A673 (cell line): ENCODE measurements at regions not wholly inside any gene's neighbourhood (a gene's known extent, or its start where the extent isn't known, plus 50 kb on each side); places are given as distances from the start of the nearest gene placed in this dataset.

ENCODE experiments used
- BruUV-seq: library from RNA; stranded (reverse); fragments of 400-500 nt; replicated peaks from 2 replicates; lab custom pipeline; 2021; lab: Mats Ljungman, UMichigan
- CTCF ChIA-PET: fragments of 300-600 bp; sonication (Branson Sonifier 250); formaldehyde crosslinking; loops from one replicate; lab custom pipeline; 2022; ENCODE audit warnings: antibody characterized with exemption; lab: Charles Lee
- POLR2A ChIA-PET: fragments of 300-600 bp; sonication (Branson Sonifier 250); formaldehyde crosslinking; loops from one replicate; lab custom pipeline; 2022; ENCODE audit warnings: antibody characterized with exemption; ENCODE audit not compliant: low non-redundant PET; lab: Charles Lee
- DNase-seq: peaks from one replicate; pipeline ENCODE4 v3.0.0-alpha.2; 2015; ENCODE audit warnings: low spot score
- H3K27ac ChIP-seq: fragments of 200-600 bp; sonication (generic); 2 replicates; pipeline ENCODE4 v1.5.1; 2016; ENCODE audit warnings: mixed run types, low read depth, mild to moderate bottlenecking, mixed read lengths, antibody characterized with exemption, low read length; ENCODE audit not compliant: poor library complexity, severe bottlenecking
- H3K27me3 ChIP-seq: fragments of 200-600 bp; sonication (generic); replicated peaks from 2 replicates; pipeline ENCODE4 v1.6.1; 2017; ENCODE audit warnings: mixed run types, low read depth, mild to moderate bottlenecking, mixed read lengths, antibody characterized with exemption, low read length; ENCODE audit not compliant: insufficient read depth, poor library complexity
- H3K36me3 ChIP-seq: fragments of 200-600 bp; sonication (generic); 2 replicates; pipeline ENCODE4 v1.6.1; 2016; ENCODE audit warnings: mixed run types, mild to moderate bottlenecking, mixed read lengths, antibody characterized with exemption, low read length; ENCODE audit not compliant: insufficient read depth, poor library complexity, severe bottlenecking
- H3K4me1 ChIP-seq: fragments of 200-600 bp; sonication (generic); 2 replicates; pipeline ENCODE4 v1.6.1; 2017; ENCODE audit warnings: mixed run types, mild to moderate bottlenecking, mixed read lengths, antibody characterized with exemption, low read length; ENCODE audit not compliant: insufficient read depth, poor library complexity, severe bottlenecking
- H3K4me3 ChIP-seq: fragments of 200-600 bp; sonication (generic); 2 replicates; pipeline ENCODE4 v1.5.1; 2016; ENCODE audit warnings: low read depth, mixed run types, mild to moderate bottlenecking, mixed read lengths, low read length; ENCODE audit not compliant: poor library complexity, severe bottlenecking
- H3K9me3 ChIP-seq: fragments of 200-600 bp; sonication (generic); 2 replicates; pipeline ENCODE4 v1.6.1; 2016; ENCODE audit warnings: mixed run types, low read depth, mild to moderate bottlenecking, mixed read lengths, antibody characterized with exemption, low read length; ENCODE audit not compliant: poor library complexity, severe bottlenecking
- EZH2 ChIP-seq: fragments of 200-600 bp; sonication (generic); IDR thresholded peaks from 2 replicates; pipeline ENCODE4 v1.6.1; 2017; ENCODE audit warnings: borderline replicate concordance, low read depth, mild to moderate bottlenecking, mixed read lengths, antibody characterized with exemption, low read length; ENCODE audit not compliant: poor library complexity, severe bottlenecking
- intact Hi-C: fragments of 100-400 bp; cut with micrococcal nuclease; formaldehyde crosslinking; loops from one replicate; pipeline ENCODE4 v1.10.0; 2022; ENCODE audit not compliant: unreplicated experiment
- TF ChIP-seq, protein P1 (sequence below): fragments of 300-800, 200-600 bp; sonication (generic); conservative IDR thresholded peaks from 2 replicates; pipeline ENCODE4 v1.5.1; 2017; ENCODE audit warnings: low read depth, mild to moderate bottlenecking, antibody characterized with exemption, low read length, moderate library complexity, mixed read lengths

DNA sequence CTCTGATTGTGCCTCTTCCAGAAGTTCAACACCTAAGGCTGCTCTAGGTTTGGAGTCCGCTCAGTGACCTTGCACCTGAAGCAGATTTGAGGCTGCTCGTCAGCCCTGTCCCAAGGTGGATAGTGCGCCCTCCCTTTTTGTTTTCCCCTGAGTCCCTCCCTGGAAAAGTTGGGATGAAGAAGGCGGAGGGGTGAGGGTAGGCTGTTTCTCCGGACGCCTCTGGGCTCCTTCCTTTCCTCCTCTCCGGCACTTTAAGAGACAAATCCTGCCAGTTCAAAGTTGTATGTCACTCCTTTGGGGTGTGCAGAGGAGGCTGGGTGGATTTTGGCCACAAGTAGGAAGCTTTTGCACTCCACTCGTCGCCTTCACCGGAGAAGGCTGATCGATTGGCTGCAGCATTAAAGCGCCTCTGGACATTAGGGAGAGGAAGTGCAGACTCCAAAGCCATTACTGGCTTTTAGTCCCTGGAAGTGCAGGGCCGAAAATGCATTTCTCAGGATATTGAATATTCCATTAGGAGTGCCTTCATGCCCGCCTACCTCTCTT lies 81.9 kb upstream of the PRKG1 start:
- POLR2A ChIA-PET: no interaction called here
- Histone ChIP-seq H3K27ac (no peak overlapping the region), H3K4me1 (peaks cover 5% of the 10 kb centered on the region), H3K36me3 (no peaks in the 10 kb centered on the region), H3K4me3 (no peak overlapping the region), H3K9me3 (no peaks in the 10 kb centered on the region), H3K27me3 (peaks cover 86% of the 10 kb centered on the region)
- no peak for DNase-seq
- CTCF ChIA-PET: no interaction called here
- intact Hi-C loops: no loop called here
- BruUV-seq: no TSS peak
- TF ChIP-seq EZH2: no peak
- TF ChIP-seq, protein P1, sequence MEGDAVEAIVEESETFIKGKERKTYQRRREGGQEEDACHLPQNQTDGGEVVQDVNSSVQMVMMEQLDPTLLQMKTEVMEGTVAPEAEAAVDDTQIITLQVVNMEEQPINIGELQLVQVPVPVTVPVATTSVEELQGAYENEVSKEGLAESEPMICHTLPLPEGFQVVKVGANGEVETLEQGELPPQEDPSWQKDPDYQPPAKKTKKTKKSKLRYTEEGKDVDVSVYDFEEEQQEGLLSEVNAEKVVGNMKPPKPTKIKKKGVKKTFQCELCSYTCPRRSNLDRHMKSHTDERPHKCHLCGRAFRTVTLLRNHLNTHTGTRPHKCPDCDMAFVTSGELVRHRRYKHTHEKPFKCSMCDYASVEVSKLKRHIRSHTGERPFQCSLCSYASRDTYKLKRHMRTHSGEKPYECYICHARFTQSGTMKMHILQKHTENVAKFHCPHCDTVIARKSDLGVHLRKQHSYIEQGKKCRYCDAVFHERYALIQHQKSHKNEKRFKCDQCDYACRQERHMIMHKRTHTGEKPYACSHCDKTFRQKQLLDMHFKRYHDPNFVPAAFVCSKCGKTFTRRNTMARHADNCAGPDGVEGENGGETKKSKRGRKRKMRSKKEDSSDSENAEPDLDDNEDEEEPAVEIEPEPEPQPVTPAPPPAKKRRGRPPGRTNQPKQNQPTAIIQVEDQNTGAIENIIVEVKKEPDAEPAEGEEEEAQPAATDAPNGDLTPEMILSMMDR: no peak

DNA sequence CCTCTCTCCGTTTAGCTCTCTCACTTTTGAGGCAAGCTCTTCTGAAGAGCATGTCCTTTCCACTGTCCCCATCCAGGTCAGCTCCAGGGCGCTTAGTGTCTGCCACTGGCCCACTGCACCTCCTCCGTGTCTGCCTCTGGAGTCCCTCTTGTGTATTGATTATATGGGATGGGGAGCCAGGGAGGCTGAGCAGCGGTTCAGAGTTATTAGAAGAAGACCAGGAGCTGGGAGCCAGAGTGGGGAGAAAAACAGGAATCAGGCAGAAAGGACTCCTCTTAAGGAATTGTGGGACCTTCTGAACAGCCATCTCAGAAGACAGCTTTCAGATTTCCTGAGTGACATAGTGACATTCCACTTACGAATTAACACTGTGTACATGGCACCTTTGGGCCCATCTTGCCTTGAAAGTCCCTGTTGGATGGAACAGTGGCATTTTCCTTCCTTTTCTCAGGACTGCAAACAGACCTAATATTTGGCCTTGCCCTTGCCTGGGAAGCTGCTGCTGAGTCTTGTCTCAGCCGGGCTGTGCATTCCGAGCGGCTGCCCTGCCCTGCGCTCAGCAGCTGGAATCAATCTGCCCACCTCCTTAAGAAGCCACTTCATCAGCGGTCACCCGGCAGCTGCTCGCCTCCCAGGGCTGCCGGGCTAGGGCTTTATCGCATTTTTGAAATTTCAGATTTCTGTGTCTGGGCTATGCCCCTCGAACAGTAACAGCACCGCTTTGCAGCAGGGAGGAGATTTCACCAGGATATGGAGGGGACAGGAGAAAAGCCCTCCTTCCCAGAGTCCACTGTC lies 81.1 kb upstream of the PRKG1 start:
- Histone ChIP-seq H3K27me3 (peaks cover 88% of the 10 kb centered on the region), H3K36me3 (no peaks in the 10 kb centered on the region), H3K9me3 (no peaks in the 10 kb centered on the region), H3K4me3 (no peak overlapping the region), H3K27ac (no peak overlapping the region), H3K4me1 (peaks cover 5% of the 10 kb centered on the region)
- CTCF ChIA-PET: no interaction called here
- BruUV-seq: no TSS peak
- DNase-seq: peak; percentile 23
- POLR2A ChIA-PET: no interaction called here
- intact Hi-C loops: no loop called here
- TF ChIP-seq, protein P1: no peak
- peak; percentile 64 for TF ChIP-seq EZH2

DNA sequence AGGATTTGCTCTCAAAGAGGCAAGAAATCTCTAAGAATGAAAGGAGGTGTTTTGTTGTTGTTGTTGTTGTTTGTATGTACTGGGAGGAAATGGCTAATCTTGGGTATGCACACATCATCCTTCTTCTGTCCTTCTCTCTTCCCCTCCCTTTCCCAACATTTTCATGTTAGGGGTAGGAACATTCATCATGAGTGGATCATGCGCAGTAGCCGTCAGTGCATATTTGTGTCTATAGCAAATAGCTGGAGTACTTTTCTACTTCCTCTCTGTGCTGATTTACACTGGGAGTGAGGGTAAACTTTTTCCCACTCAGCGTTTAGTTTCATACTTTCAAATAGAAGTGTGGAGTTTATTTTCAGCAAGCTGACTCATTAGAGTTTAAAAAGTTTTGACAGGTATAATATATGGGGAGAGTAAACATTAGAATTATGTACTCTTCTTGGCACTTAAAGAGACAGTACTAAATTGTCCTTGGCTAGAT lies 80.5 kb upstream of the PRKG1 start:
- H3K4me1 ChIP-seq: peaks cover 5% of the 10 kb centered on the region
- no TSS peak for BruUV-seq
- no peaks in the 10 kb centered on the region for H3K9me3 ChIP-seq
- DNase-seq: no peak
- no peak for TF ChIP-seq EZH2
- TF ChIP-seq, protein P1: no peak
- no peaks in the 10 kb centered on the region for H3K36me3 ChIP-seq
- intact Hi-C loops: no loop called here
- ChIA-PET CTCF (no interaction called here), POLR2A (no interaction called here)
- H3K27me3 ChIP-seq: peaks cover 91% of the 10 kb centered on the region
- no peak overlapping the region for H3K4me3 ChIP-seq
- no peak overlapping the region for H3K27ac ChIP-seq
